Ovary (tissue), 3 donors: ENCODE measurements at regions not wholly inside any gene's neighbourhood (a gene's known extent, or its start where the extent isn't known, plus 50 kb on each side); places are given as distances from the start of the nearest gene placed in this dataset.

Experiments used
- POLR2A ChIP-seq: fragments of 450-650 bp; IDR thresholded peaks from one replicate; pipeline ENCODE4 v1.6.1; 2017; ENCODE audit warnings: antibody characterized with exemption, mild to moderate bottlenecking, moderate library complexity
- TF ChIP-seq, protein P1 (sequence below), 3 donors: fragments of 450-650 bp in 2 of 3; fragments of 200-600 bp in 1 of 3; IDR thresholded peaks; one replicate each; pipeline versions ENCODE4 v1.5.1 to v1.8.0; 2016 to 2022; ENCODE audit warnings: antibody characterized with exemption in 3 of 3, mild to moderate bottlenecking in 1 of 3
- donor health status: DM: no; HTN: no; CAD: no.

DNA sequence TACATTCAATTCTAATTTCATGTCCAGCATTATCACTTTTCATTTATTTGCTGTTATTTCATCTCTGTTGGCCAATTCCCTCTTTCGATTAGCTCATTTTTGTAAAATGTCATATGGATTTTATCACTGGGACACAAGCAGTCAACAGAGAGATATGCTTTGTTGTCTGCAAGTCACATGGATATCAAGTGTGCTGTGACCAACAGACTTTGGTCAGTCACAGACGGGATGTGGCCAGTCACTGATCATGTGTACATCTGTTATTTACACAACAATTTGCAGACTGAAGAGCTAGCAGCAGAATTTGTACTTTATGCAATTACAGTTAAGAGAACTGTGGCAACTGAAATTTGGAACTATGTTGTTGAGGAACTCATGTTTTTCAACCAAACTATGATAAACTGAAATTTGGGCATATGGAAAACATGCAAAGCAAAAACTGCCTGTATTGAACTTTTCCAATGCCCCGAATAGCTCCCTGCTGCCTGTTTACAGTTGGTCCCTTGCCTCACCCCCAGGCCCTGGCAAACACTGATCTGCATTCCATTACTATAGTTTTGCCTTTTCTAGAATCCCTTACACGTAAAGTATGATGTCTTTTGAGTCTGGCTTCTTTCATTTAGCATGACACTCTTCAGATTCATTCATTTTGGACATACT is 104.4 kb downstream of the RPL22L1 start:
- TF ChIP-seq, protein P1, sequence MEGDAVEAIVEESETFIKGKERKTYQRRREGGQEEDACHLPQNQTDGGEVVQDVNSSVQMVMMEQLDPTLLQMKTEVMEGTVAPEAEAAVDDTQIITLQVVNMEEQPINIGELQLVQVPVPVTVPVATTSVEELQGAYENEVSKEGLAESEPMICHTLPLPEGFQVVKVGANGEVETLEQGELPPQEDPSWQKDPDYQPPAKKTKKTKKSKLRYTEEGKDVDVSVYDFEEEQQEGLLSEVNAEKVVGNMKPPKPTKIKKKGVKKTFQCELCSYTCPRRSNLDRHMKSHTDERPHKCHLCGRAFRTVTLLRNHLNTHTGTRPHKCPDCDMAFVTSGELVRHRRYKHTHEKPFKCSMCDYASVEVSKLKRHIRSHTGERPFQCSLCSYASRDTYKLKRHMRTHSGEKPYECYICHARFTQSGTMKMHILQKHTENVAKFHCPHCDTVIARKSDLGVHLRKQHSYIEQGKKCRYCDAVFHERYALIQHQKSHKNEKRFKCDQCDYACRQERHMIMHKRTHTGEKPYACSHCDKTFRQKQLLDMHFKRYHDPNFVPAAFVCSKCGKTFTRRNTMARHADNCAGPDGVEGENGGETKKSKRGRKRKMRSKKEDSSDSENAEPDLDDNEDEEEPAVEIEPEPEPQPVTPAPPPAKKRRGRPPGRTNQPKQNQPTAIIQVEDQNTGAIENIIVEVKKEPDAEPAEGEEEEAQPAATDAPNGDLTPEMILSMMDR (IDR thresholded peaks at IDR 0.05): no peak
- TF ChIP-seq POLR2A: no peak
